ENCODE measurements at regions not wholly inside any gene's neighbourhood (a gene's known extent, or its start where the extent isn't known, plus 50 kb on each side); places are given as distances from the start of the nearest gene placed in this dataset.

DNA sequence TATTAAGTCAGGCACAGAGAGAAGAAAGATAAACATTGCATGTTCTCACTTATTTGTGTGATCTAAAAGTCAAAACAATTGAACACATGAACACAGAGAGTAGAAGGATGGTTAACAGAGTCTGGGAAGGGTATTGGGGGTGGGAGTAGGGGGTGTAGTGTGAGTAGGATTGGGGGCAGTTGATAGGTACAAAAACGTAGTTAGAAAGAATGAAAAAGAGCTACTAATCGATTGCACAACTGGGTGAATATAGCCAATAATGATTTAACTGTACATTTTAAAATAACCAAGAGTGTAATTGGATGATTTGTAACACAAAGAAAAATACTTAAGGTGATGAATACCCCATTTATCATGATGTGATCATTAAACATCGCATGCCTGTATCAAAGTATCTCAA, 333.3 kb downstream of the HAO1 start:
- no peaks in the 10 kb centered on the region for H3K4me1 ChIP-seq
- intact Hi-C loops (cut with micrococcal nuclease): no loop called here
- H3K4me3 ChIP-seq: no peak overlapping the region
- no peaks in the 10 kb centered on the region for H3K27me3 ChIP-seq (ENCODE audit: low read depth)
- no peaks in the 10 kb centered on the region for H3K36me3 ChIP-seq
- DNase-seq: no peak
- H3K9me3 ChIP-seq (replicated peaks): peaks cover 24% of the 10 kb centered on the region
- TF ChIP-seq, protein P1, sequence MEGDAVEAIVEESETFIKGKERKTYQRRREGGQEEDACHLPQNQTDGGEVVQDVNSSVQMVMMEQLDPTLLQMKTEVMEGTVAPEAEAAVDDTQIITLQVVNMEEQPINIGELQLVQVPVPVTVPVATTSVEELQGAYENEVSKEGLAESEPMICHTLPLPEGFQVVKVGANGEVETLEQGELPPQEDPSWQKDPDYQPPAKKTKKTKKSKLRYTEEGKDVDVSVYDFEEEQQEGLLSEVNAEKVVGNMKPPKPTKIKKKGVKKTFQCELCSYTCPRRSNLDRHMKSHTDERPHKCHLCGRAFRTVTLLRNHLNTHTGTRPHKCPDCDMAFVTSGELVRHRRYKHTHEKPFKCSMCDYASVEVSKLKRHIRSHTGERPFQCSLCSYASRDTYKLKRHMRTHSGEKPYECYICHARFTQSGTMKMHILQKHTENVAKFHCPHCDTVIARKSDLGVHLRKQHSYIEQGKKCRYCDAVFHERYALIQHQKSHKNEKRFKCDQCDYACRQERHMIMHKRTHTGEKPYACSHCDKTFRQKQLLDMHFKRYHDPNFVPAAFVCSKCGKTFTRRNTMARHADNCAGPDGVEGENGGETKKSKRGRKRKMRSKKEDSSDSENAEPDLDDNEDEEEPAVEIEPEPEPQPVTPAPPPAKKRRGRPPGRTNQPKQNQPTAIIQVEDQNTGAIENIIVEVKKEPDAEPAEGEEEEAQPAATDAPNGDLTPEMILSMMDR (IDR thresholded peaks at IDR 0.05; ENCODE audit: borderline replicate concordance): no peak
- H3K27ac ChIP-seq (replicated peaks): no peak overlapping the region

DNA sequence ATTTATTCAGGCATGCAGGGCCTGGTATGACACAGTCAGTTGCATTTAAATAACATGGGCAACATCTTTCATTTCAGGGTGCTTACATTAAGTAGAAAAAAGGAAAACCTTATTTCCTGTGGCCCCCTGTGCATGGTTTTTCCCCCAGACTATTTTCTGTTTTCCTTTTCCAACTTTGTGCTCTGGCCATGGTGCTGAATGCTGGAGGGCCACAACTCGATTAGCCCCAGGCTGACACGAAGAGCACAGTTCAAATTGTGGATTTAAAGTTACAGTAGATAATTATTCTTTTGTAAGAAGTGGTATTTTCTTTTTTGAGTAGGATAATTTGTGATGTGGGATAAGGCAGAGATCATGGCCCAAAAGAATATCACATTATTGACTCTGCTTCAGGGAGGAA, 332.0 kb downstream of the HAO1 start:
- TF ChIP-seq, protein P1 (IDR thresholded peaks at IDR 0.05; ENCODE audit: borderline replicate concordance): no peak
- H3K36me3 ChIP-seq: no peaks in the 10 kb centered on the region
- H3K4me1 ChIP-seq: no peaks in the 10 kb centered on the region
- H3K27ac ChIP-seq (replicated peaks): no peak overlapping the region
- no peak overlapping the region for H3K4me3 ChIP-seq
- H3K27me3 ChIP-seq (ENCODE audit: low read depth): no peaks in the 10 kb centered on the region
- DNase-seq: no peak
- intact Hi-C loops (cut with micrococcal nuclease): no loop called here
- H3K9me3 ChIP-seq (replicated peaks): peaks cover 16% of the 10 kb centered on the region

DNA sequence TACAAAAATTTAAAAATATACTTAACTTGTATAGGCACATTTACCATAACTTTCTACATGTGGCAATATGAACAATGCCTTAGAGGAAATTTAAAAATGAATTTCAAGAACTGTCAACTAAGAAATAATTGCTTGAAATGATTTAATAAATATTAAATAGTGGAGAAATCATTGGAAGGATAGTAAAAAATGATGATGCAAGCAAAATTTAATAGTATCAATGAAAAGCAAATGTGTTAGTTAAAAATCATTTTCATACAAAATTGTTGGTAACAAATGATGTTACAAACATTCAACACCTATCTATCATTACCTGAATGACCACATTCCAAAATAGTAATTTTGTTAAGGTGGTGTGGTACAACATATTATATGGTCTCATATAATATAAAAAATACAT, 331.0 kb downstream of the HAO1 start:
- Histone ChIP-seq H3K4me1 (no peaks in the 10 kb centered on the region), H3K27ac (replicated peaks) (no peak overlapping the region), H3K27me3 (ENCODE audit: low read depth) (no peaks in the 10 kb centered on the region), H3K36me3 (no peaks in the 10 kb centered on the region), H3K4me3 (no peak overlapping the region), H3K9me3 (replicated peaks) (peaks cover 14% of the 10 kb centered on the region)
- no peak for DNase-seq
- intact Hi-C loops (cut with micrococcal nuclease): no loop called here
- TF ChIP-seq, protein P1 (IDR thresholded peaks at IDR 0.05; ENCODE audit: borderline replicate concordance): no peak

DNA sequence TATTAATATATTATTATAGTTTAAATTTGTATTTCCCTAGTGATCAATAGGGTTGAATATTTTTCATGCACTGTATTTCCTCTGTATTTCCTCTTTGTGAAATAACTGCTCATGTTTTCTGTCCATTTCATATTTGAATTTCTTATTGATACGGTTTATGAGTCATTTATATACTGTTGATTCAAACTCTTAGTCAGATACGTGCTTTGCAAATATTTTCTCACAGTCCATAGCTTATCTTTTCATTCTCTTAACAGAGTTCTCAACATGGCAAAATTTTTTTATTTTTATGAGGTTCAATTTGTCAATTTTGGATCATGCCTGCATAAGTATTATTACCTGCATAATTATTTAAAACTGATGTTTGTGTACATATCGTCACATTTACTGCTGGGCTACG, 329.6 kb downstream of the HAO1 start:
- H3K4me1 ChIP-seq: no peaks in the 10 kb centered on the region
- TF ChIP-seq, protein P1 (IDR thresholded peaks at IDR 0.05; ENCODE audit: borderline replicate concordance): no peak
- H3K27me3 ChIP-seq (ENCODE audit: low read depth): no peaks in the 10 kb centered on the region
- no peaks in the 10 kb centered on the region for H3K36me3 ChIP-seq
- H3K9me3 ChIP-seq (replicated peaks): peaks cover under 1% of the 10 kb centered on the region
- no peak overlapping the region for H3K4me3 ChIP-seq
- H3K27ac ChIP-seq (replicated peaks): no peak overlapping the region
- DNase-seq: no peak
- intact Hi-C loops (cut with micrococcal nuclease): no loop called here

DNA sequence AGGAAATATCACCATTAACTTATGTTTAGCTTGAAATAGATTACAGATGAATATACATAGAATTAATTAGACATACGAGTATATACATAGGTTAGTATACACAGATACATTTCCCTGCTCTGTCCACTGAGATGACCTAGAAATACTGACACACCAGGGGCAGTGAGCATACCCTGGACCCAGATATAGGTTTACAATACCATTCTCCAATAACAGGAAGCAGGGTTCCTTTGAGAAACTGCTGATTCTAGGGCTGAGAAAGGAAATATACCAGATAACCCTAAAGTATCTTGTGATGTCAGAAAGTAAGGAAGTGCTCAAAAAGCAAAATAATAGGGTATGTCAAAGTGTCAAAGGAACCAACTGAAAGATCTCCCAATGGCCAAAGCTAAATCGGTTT, 322.5 kb downstream of the HAO1 start:
- H3K4me3 ChIP-seq: no peak overlapping the region
- TF ChIP-seq, protein P1 (IDR thresholded peaks at IDR 0.05; ENCODE audit: borderline replicate concordance): no peak
- H3K4me1 ChIP-seq: no peaks in the 10 kb centered on the region
- no peaks in the 10 kb centered on the region for H3K27me3 ChIP-seq (ENCODE audit: low read depth)
- peaks cover 3% of the 10 kb centered on the region for H3K9me3 ChIP-seq (replicated peaks)
- H3K27ac ChIP-seq (replicated peaks): no peak overlapping the region
- no peak for DNase-seq
- no peaks in the 10 kb centered on the region for H3K36me3 ChIP-seq
- intact Hi-C loops (cut with micrococcal nuclease): no loop called here
